Colon (tissue), 2 donors: ENCODE measurements at regions not wholly inside any gene's neighbourhood (a gene's known extent, or its start where the extent isn't known, plus 50 kb on each side); places are given as distances from the start of the nearest gene placed in this dataset.

ENCODE experiments used
- FAIRE-seq: peaks from 2 replicates; lab custom pipeline; 2012; peaks lifted over from hg19 to GRCh38; lab: Jason Lieb, UNC
- donor health status: control.
- donor health status: control.

DNA sequence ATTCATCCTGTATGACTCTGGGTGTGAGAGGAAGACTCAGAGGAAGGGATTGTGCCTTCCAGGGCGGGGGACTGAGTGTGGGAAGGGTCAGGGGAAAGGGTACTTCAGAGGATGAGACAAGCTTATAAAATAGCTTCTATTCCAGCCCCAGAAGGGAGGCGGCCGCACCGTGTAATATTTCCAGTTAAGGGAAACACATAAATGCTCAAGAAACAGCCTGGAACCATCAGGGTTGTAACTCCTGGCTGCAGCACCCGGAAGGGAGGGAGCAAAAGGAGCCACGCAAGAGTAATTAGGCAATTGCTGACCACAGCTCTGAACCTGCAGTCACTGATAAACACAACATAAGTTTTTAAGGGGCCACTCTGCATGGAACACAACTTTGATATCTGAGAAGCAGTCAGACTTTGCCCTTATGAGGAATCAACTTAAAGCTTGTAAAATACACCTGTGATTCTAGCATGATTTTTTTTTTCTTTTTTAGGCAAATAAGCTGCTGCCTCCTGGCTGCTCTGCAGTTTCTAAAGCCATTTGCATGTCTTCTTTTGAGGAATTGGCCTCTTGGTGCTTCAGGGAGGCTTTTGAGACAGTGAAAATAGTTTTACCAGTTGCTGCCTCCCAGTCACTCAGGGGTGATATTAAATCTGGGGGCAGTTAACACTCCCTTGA, 382.7 kb downstream of the ENC1 start:
- FAIRE-seq = peak; percentile 71

DNA sequence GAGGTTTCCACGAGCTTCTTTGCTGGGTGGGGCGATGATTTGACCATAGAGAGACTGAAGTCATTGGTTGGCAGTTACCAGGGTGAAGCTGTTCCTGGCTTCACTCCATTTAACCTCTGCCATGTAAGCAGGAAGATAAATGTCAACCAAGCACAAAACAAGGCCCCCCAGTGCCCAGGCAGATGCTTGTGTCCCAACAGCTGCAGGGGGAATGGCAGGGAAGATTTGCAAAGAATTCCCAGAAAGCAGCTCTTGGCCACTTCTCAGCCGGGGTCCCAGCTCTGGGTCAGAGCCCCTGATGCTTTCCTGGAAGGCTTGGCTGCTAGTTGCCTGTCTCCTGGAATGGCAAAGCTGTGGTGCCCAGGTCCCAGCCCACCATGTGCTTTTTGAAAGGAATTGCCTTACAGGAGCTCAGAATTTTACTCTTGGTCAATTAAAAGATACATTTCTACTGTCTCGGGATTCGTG, 383.4 kb downstream of the ENC1 start:
- FAIRE-seq = no peak

GRCh38 chr5:74255692-74256392, 384.7 kb downstream of the ENC1 start:
- FAIRE-seq = no peak

- FAIRE-seq = no peak
Observed at GRCh38 chr5:74254257-74254656, 386.3 kb downstream of the ENC1 start.

DNA sequence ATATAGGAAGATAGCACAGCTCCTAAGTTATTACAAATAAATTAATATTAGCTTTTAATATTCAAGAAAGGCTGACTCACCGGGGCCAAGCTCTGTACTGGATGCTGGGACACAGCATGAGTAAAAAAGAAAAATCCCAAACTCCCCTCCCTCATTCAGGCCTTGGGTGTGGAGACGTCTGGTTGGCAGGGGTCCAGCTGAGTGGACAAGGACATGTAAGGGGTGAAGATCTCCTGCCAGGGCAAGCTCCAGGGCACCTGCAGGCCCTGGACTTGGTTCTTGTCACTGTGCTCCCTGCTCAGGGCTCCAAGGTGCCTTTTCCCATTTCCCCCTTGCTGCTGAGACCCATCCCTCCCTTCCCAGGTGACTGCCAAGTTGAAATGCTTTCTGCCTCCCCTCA, 388.5 kb downstream of the ENC1 start:
- no peak for FAIRE-seq

DNA sequence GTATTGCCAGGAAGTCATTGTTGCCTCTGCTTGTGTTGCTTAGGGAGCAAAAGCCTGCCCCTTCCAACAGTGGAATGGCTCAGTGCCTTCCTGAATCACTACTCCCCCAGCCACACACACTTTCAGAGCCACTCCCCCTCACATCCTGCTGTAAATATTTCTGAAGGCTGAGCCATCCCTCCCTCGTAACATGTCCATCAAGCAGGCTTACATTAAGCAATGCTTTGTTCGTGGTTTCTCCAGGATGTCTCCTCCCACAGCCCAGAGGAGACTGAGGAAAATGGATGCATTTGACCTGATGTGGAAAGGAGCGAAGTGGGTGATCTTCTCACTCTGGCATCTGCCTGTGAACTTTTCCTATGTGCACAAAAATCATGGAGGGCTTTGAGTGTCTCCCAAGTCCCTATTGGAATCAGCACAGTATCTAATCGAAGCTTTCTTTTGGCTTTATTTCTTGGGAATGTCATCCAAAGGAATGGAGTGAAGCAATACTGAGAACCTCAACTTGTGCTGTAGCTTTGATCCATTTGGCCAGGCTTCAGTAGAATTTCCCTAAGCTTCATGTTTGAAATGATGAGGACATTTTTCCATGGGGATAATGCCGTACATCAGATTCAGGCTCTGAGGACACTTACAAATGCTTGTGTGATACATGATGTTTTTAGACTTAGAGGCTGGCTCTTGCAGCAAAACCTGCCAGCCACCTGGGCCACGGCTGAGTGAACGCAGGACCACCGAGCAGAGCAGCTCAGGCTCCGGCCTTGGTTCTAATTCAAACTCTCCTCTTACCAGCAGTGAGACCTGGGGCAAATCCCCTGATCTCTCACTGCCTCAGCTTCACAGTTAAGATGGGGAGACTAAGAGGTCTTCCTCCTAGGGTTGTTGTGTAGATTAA, 389.1 kb downstream of the ENC1 start:
- no peak for FAIRE-seq

DNA sequence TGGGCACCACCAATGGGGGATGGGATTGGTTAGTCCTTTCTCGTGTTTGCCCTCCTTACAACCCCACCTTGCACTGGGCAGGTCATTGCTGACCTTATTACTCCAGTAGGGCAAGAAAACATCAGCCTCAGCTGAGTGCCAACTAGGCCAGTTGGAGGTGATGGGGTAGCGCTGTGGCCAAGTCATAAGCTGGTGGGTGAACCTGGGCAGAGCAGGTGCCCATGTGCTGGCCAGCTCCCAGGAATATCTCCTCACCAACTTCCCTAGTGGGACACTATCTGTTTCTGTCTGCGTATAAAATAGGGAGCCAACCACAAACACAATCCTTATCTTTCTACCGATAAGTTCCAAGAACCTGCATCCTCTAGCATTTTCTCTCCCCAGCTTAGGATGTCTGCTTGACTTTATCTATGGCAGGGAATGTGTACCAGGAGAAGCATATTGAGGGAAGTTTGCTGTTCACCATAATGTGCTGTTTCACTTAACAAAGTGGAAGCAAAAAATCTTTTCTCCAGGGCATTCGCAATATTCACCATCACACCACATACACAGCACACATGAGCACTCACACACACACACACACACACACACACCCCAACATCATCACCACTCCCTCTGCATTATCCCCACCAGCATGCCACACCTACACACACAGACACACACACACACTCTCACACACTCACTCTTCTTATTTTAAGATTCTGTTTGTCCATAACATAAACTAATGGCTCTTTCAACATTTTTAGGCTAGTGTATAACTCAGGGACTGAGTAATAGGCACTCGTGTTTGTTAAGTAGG, 390.0 kb downstream of the ENC1 start:
- no peak for FAIRE-seq

DNA sequence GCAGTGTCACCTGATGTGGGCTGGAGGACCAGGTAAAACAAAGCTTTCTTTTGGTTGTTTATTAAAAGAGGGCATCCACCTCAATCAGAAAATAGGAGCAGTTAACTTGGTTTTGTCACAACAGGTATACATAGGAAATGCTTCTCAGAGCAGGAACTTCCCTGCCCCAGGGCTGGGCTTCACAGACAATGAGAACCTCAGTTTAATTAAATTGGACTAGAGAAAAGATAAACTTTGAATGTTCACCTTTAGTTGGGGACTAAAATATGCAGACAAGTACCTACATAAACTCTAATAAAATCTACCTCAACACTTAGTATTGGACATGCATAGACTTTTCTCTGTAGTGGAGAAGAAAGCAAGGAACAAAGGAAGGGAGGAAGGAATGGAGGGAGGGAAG, 392.0 kb downstream of the ENC1 start:
- FAIRE-seq = no peak

- no peak for FAIRE-seq
Observed at GRCh38 chr5:74244406-74244805, 396.1 kb downstream of the ENC1 start.

- no peak for FAIRE-seq
Observed at GRCh38 chr5:74243634-74244033, 396.9 kb downstream of the ENC1 start.

- no peak for FAIRE-seq
Observed at GRCh38 chr5:74242516-74242915, 398.0 kb downstream of the ENC1 start.

DNA sequence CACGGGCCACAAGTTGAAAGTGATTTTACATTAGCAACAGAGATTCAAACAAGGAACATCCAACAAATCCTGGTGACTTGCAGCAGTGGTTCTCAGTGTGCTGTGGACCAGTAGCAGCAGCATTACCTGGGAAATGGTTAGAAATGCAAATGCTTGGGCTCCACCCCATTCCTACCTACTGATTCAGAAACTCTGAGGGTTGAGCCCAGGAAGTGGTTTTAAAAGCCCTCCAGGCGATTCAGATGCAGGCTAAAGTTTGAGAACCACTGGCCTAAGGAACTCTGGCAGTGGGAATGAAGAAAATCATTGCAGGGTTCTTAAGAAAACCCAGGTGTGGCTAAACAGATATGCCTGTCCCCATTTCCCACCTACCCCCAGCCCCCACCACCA, 398.8 kb downstream of the ENC1 start:
- FAIRE-seq = no peak

- FAIRE-seq = no peak
Observed at GRCh38 chr5:74240783-74241750, 399.5 kb downstream of the ENC1 start.

DNA sequence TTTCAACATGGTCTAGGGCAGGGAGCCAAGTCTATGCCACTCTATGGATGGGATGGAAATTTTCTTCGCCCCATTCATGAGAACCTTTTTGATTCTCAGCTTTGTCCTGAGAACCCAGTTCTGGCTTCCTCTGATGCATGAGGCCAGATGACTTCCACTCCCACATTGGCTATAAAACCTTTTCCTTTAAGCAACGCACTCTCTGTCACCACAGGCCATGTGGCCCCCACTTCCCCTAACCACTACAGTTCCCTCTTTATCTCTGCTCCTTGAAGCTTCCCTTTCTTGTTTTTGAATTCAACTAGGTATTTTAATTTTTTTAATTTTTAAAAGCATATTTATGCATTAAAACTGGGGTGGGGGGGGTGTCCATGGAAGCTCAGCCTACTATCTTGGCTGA, 401.3 kb downstream of the ENC1 start:
- no peak for FAIRE-seq

GRCh38 chr5:74237571-74238145, 402.9 kb downstream of the ENC1 start:
- no peak for FAIRE-seq

DNA sequence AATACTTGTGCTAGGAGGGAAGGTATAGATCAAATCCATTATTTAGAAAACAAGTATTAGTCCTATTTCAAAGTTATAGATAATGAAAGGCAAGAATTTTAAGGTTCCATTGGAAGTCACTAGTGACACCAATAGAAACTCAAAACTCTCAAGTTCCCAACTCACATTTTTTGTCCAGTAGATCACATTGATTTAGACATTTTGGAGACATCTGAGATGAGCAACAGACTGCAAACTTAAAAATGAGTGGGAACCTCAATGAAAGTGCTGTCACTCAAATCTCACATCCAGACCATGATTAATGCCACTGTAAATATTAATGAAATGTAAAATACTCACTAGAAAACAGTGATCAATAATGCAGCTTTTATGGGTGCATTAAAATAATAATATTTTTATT, 405.0 kb downstream of the ENC1 start:
- FAIRE-seq = no peak

- FAIRE-seq = no peak
Observed at GRCh38 chr5:74233571-74233970, 407.0 kb downstream of the ENC1 start.

DNA sequence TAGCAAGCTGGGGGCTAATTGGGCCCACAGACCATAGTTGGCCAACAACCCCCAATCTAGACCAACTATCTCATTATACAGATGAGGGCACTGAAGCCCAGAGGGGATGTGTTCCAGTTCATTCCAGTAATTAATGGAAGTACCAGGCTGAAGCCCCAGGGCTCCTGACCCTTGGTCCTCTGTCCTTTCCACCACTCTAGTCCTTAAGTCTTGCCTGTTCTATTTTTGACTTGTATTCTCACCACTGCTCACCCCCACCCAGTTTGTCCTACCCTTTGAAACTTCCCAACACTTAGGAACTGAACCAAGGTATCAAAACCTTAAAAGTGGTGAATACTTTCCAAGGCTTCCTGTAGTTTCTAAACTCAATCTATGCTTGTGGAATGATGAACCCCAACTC, 407.4 kb downstream of the ENC1 start:
- no peak for FAIRE-seq

- FAIRE-seq = no peak
Observed at GRCh38 chr5:74232276-74232675, 408.3 kb downstream of the ENC1 start.

DNA sequence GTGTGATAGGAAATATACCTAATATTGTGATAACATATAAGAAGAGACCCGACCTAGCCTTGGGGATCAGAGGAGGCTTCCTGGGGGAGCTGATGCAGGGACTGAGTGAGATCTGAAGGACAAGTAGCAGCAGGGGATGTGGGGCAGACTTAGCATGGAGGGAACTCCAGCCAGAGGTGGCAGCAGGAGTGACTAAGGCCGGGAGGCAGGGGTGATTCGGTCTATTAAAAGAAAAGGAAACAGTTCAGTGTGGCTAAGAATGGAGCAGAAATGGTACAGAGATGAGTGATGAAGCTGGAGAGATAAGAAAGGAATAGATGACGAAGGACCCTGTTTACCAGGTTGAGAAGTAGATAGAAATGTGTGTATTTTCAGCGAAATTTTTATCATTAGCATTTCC, 408.8 kb downstream of the ENC1 start:
- no peak for FAIRE-seq
